Fibroblast of the conjunctiva (primary cell): ENCODE measurements at regions not wholly inside any gene's neighbourhood (a gene's known extent, or its start where the extent isn't known, plus 50 kb on each side); places are given as distances from the start of the nearest gene placed in this dataset.
"Not testable (repeated sequence)": the region's sequence is repeated elsewhere in the genome, so short reads cannot be mapped to it uniquely, and the experiment has no call there.

ENCODE experiments used
- DNase-seq: peaks from one replicate; pipeline ENCODE4 v3.0.0-alpha.2; 2010; ENCODE audit warnings: low read depth

- not testable (repeated sequence) for DNase-seq
Measured at GRCh38 chr3:90206482-90206881, 1099.1 kb downstream of the EPHA3 start.

- not testable (repeated sequence) for DNase-seq
Measured at GRCh38 chr3:90207353-90208097, 1100.1 kb downstream of the EPHA3 start.

GRCh38 chr3:90221900-90222299, 1114.5 kb downstream of the EPHA3 start:
- no peak for DNase-seq

- no peak for DNase-seq
Measured at GRCh38 chr3:90241481-90241880, 1134.1 kb downstream of the EPHA3 start.

- no peak for DNase-seq
Measured at GRCh38 chr3:90253131-90253530, 1145.7 kb downstream of the EPHA3 start.

- no peak for DNase-seq
Measured at GRCh38 chr3:90261481-90262433, 1154.3 kb downstream of the EPHA3 start.
